ENCODE measurements at regions not wholly inside any gene's neighbourhood (a gene's known extent, or its start where the extent isn't known, plus 50 kb on each side); places are given as distances from the start of the nearest gene placed in this dataset.

DNA sequence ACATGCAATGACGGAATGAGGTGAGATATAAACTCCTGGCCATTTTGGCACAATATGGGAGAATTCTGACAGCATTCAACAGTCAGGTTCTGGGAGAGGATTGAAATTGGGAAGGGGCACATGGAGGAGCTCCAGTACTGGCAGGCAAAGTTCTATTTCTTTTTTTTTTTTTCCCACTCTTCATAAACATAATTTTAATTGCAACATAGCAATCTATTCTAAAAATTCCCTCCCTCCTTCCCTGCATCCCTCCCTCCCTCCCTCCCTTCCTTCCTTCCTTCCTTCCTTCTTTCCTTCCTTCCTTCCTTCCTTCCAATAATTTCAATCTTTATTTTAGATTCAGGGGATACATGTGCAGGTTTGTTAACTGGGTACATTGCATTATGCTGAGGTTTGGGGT, 93.2 kb downstream of the PTCSC3 start:
- Histone ChIP-seq H3K27me3 (replicated peaks in 1 of 7) (no peaks in the 10 kb centered on the region), H3K36me3 (no peaks in the 10 kb centered on the region), H3K9me3 (peaks cover 0 to 14% (median 9%) of the 10 kb centered on the region in 8 donors), H3K4me1 (no peaks in the 10 kb centered on the region), H3K4me3 (no peak overlapping the region), H3K27ac (no peak overlapping the region)
- DNase-seq, result no peak
- TF ChIP-seq POLR2AphosphoS5 (IDR thresholded peaks at IDR 0.05) (no peak), POLR2A (IDR thresholded peaks at IDR 0.05) (no peak)
- TF ChIP-seq, protein P1, sequence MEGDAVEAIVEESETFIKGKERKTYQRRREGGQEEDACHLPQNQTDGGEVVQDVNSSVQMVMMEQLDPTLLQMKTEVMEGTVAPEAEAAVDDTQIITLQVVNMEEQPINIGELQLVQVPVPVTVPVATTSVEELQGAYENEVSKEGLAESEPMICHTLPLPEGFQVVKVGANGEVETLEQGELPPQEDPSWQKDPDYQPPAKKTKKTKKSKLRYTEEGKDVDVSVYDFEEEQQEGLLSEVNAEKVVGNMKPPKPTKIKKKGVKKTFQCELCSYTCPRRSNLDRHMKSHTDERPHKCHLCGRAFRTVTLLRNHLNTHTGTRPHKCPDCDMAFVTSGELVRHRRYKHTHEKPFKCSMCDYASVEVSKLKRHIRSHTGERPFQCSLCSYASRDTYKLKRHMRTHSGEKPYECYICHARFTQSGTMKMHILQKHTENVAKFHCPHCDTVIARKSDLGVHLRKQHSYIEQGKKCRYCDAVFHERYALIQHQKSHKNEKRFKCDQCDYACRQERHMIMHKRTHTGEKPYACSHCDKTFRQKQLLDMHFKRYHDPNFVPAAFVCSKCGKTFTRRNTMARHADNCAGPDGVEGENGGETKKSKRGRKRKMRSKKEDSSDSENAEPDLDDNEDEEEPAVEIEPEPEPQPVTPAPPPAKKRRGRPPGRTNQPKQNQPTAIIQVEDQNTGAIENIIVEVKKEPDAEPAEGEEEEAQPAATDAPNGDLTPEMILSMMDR (IDR thresholded peaks at IDR 0.05 in 8 of 11, conservative IDR thresholded peaks at IDR 0.05 in 3 of 11), result no peak
- 92 to 100% (median 96%) methylated on average over 1 of the region's 1 CpG for WGBS, 5 donors
- intact Hi-C loops (cut with DNase I; ENCODE audit: low total_unique reads), result no loop called here

DNA sequence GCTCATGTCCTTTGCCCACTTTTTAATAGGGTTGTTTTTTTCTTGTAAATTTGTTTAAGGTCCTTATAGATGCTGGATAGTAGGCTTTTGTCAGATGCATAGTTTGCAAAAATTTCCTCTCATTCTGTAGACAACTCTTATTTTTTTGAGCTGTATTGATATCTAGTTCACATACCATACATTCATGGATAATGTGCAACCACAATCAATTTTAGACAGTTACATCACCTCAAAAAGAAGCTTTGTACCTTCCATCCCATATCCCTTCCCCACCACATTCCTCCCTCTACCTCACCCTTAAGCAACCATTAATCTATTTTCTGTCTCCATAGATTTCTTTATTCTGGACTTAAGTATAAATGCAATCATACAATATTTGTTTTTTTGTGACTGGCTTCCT, 98.4 kb downstream of the PTCSC3 start:
- no peak for DNase-seq
- TF ChIP-seq POLR2AphosphoS5 (IDR thresholded peaks at IDR 0.05) (no peak), POLR2A (IDR thresholded peaks at IDR 0.05) (no peak)
- TF ChIP-seq, protein P1 (IDR thresholded peaks at IDR 0.05 in 8 of 11, conservative IDR thresholded peaks at IDR 0.05 in 3 of 11), result no peak
- peaks cover 0 to 21% (median 9%) of the 10 kb centered on the region in 8 donors for H3K9me3 ChIP-seq
- intact Hi-C loops (cut with DNase I; ENCODE audit: low total_unique reads), result no loop called here
- H3K36me3 ChIP-seq, result no peaks in the 10 kb centered on the region
- no peak overlapping the region for H3K27ac ChIP-seq
- H3K4me3 ChIP-seq, result no peak overlapping the region
- no peaks in the 10 kb centered on the region for H3K4me1 ChIP-seq
- H3K27me3 ChIP-seq (replicated peaks in 1 of 7), result peaks cover 0 to 12% (median 0%) of the 10 kb centered on the region in 7 donors

DNA sequence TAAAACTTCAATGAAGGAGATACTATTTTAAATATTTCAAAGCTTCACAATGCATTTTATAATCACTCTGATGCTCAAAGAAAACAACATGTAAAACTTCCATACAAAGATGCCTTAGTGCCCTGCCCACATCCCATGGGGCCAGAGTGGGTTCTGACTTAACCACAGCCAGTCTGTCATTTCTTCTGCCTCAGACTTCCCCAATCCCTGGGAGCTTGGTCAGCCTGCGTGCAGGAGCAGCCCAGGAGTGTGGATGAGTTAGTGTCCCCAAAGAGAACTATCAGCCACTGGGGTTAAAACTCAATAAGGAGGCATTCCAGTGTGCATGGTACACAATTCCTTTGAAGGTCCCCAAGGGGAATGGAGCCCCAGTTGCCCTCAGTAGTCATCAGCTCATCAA, 100.3 kb downstream of the PTCSC3 start:
- intact Hi-C loops (cut with DNase I; ENCODE audit: low total_unique reads), result no loop called here
- Histone ChIP-seq H3K9me3 (peaks cover 0 to 21% (median 9%) of the 10 kb centered on the region in 8 donors), H3K4me1 (no peaks in the 10 kb centered on the region), H3K27me3 (replicated peaks in 1 of 7) (peaks cover 0 to 31% (median 0%) of the 10 kb centered on the region in 7 donors), H3K36me3 (no peaks in the 10 kb centered on the region), H3K4me3 (no peak overlapping the region), H3K27ac (no peak overlapping the region)
- 45 to 53% (median 51%) methylated on average over 1 of the region's 1 CpG; no CpG with 5 or more reads in 1 of the 5 donors for WGBS, 5 donors
- TF ChIP-seq, protein P1 (IDR thresholded peaks at IDR 0.05 in 8 of 11, conservative IDR thresholded peaks at IDR 0.05 in 3 of 11), result no peak
- no peak for TF ChIP-seq POLR2AphosphoS5 (IDR thresholded peaks at IDR 0.05)
- no peak for TF ChIP-seq POLR2A (IDR thresholded peaks at IDR 0.05)
- no peak for DNase-seq

DNA sequence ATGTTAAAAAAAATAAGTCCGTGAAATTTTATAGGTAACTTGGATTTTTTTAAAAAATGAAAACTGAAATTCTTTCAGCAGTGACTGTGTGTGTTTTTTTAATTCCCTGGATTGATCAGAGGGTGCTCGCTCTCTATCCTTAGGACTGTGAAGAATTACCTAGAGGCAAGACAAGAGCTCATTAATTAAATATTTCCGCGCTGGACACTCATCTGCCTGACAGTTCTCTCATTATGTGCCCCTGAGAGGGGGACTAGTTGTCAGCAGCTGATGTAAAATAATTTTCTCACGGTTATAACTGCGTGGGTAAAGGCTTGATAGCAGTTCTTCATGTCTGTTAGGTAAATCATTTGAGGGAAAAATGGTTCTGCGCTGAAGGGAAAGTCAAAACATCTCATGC, 101.3 kb downstream of the PTCSC3 start:
- no peak for DNase-seq
- Histone ChIP-seq H3K4me3 (no peak overlapping the region), H3K27me3 (replicated peaks in 1 of 7) (peaks cover 0 to 41% (median 0%) of the 10 kb centered on the region in 7 donors), H3K27ac (no peak overlapping the region), H3K9me3 (peaks cover 0 to 21% (median 9%) of the 10 kb centered on the region in 8 donors), H3K36me3 (no peaks in the 10 kb centered on the region), H3K4me1 (no peaks in the 10 kb centered on the region)
- WGBS, 5 donors, result 83 to 87% (median 83%) methylated on average over 7 of the region's 7 CpGs
- intact Hi-C loops (cut with DNase I; ENCODE audit: low total_unique reads), result no loop called here
- TF ChIP-seq POLR2A (IDR thresholded peaks at IDR 0.05) (no peak), POLR2AphosphoS5 (IDR thresholded peaks at IDR 0.05) (no peak)
- TF ChIP-seq, protein P1 (IDR thresholded peaks at IDR 0.05 in 8 of 11, conservative IDR thresholded peaks at IDR 0.05 in 3 of 11), result no peak

Data from spleen (tissue), 11 donors.